Astrocyte (in vitro differentiated cells and primary cell): ENCODE measurements at regions not wholly inside any gene's neighbourhood (a gene's known extent, or its start where the extent isn't known, plus 50 kb on each side); places are given as distances from the start of the nearest gene placed in this dataset.

Experiments used
- DNase-seq: peaks from one replicate; pipeline ENCODE4 v3.0.0-alpha.2; 2010; ENCODE audit warnings: low read depth
- FAIRE-seq: peaks from 2 replicates; lab custom pipeline; 2011; peaks lifted over from hg19 to GRCh38; lab: Jason Lieb, UNC
- H2AFZ ChIP-seq: 2 replicates; pipeline ENCODE4 v1.6.0; 2012; ENCODE audit warnings: low read depth, low read length, inconsistent platforms
- H3K27ac ChIP-seq: 2 replicates; pipeline ENCODE4 v1.5.1; 2011; ENCODE audit warnings: low read depth, low read length, inconsistent platforms
- H3K27me3 ChIP-seq: 2 replicates; pipeline ENCODE4 v1.6.0; 2011; ENCODE audit warnings: low read length, inconsistent platforms; ENCODE audit not compliant: insufficient read depth
- H3K36me3 ChIP-seq: 2 replicates; pipeline ENCODE4 v1.5.1; 2011; ENCODE audit warnings: low read length, inconsistent platforms; ENCODE audit not compliant: insufficient read depth
- H3K4me1 ChIP-seq: 2 replicates; pipeline ENCODE4 v1.5.1; 2011; ENCODE audit warnings: low read length, inconsistent platforms; ENCODE audit not compliant: insufficient read depth
- H3K4me2 ChIP-seq: 2 replicates; pipeline ENCODE4 v1.6.0; 2012; ENCODE audit warnings: low read length, inconsistent platforms
- H3K4me3 ChIP-seq: 2 replicates; pipeline ENCODE4 v1.5.1; 2011; ENCODE audit warnings: low read depth, mild to moderate bottlenecking, low read length, inconsistent platforms; ENCODE audit not compliant: insufficient read depth
- H3K79me2 ChIP-seq: 2 replicates; pipeline ENCODE4 v1.6.0; 2012; ENCODE audit warnings: mild to moderate bottlenecking, low read length, inconsistent platforms; ENCODE audit not compliant: insufficient read depth
- H3K9ac ChIP-seq: 2 replicates; pipeline ENCODE4 v1.6.0; 2012; ENCODE audit warnings: mild to moderate bottlenecking, low read length, inconsistent platforms
- H3K9me3 ChIP-seq: 2 replicates; pipeline ENCODE4 v1.5.1; 2012; ENCODE audit warnings: low read depth, mild to moderate bottlenecking, low read length, inconsistent platforms; ENCODE audit not compliant: insufficient read depth
- H4K20me1 ChIP-seq: 2 replicates; pipeline ENCODE4 v1.6.0; 2012; ENCODE audit warnings: low read length, inconsistent platforms; ENCODE audit not compliant: insufficient read depth
- H3K27ac Mint-ChIP-seq: one replicate; pipeline ENCODE4 v1.8.0; 2021; ENCODE audit warnings: mild to moderate bottlenecking, mixed read lengths; ENCODE audit not compliant: unreplicated experiment
- H3K27me3 Mint-ChIP-seq: one replicate; pipeline ENCODE4 v1.8.0; 2021; ENCODE audit warnings: low read depth, mixed read lengths; ENCODE audit not compliant: unreplicated experiment
- H3K36me3 Mint-ChIP-seq: one replicate; pipeline ENCODE4 v1.8.0; 2021; ENCODE audit warnings: low read depth, mixed read lengths; ENCODE audit not compliant: unreplicated experiment
- H3K4me1 Mint-ChIP-seq: one replicate; pipeline ENCODE4 v1.8.0; 2021; ENCODE audit warnings: low read depth, mixed read lengths; ENCODE audit not compliant: unreplicated experiment
- H3K4me3 Mint-ChIP-seq: one replicate; pipeline ENCODE4 v1.8.0; 2021; ENCODE audit warnings: mild to moderate bottlenecking, moderate library complexity, mixed read lengths; ENCODE audit not compliant: unreplicated experiment
- H3K9me3 Mint-ChIP-seq: one replicate; pipeline ENCODE4 v1.8.0; 2021; ENCODE audit warnings: mild to moderate bottlenecking, mixed read lengths; ENCODE audit not compliant: unreplicated experiment
- CTCF ChIP-seq: IDR thresholded peaks from 2 replicates; pipeline ENCODE4 v1.5.1; 2011; ENCODE audit warnings: low read depth, mild to moderate bottlenecking, inconsistent platforms, low read length, moderate library complexity; ENCODE audit not compliant: insufficient read depth
- EZH2 ChIP-seq: IDR thresholded peaks from 2 replicates; pipeline ENCODE4 v1.6.1; 2012; ENCODE audit warnings: mild to moderate bottlenecking, low read length, inconsistent platforms; ENCODE audit not compliant: insufficient read depth

GRCh38 chr12:41907021-41907420 is 237.7 kb downstream of the GXYLT1 start:
- H3K9ac ChIP-seq, result no peak overlapping the region
- FAIRE-seq (no peak), DNase-seq (no peak)
- no peaks in the 10 kb centered on the region for H3K9me3 ChIP-seq
- H3K27me3 ChIP-seq, result no peaks in the 10 kb centered on the region
- TF ChIP-seq EZH2 (no peak), CTCF (no peak)
- no peak overlapping the region for H3K4me2 ChIP-seq
- H3K79me2 ChIP-seq, result no peaks in the 10 kb centered on the region
- no peak overlapping the region for H3K4me3 ChIP-seq
- Mint-ChIP-seq H3K27me3 (no peaks in the 10 kb centered on the region), H3K4me3 (no peak overlapping the region), H3K27ac (no peak overlapping the region), H3K4me1 (no peaks in the 10 kb centered on the region), H3K36me3 (no peaks in the 10 kb centered on the region), H3K9me3 (peaks cover 3% of the 10 kb centered on the region)
- no peaks in the 10 kb centered on the region for H3K4me1 ChIP-seq
- H4K20me1 ChIP-seq, result no peaks in the 10 kb centered on the region
- H3K36me3 ChIP-seq, result no peaks in the 10 kb centered on the region
- H3K27ac ChIP-seq, result no peak overlapping the region
- H2AFZ ChIP-seq, result no peak overlapping the region

- Histone ChIP-seq H3K9me3 (no peaks in the 10 kb centered on the region), H3K4me1 (no peaks in the 10 kb centered on the region), H3K36me3 (no peaks in the 10 kb centered on the region), H3K27ac (no peak overlapping the region), H4K20me1 (no peaks in the 10 kb centered on the region), H2AFZ (no peak overlapping the region), H3K9ac (no peak overlapping the region), H3K4me3 (no peak overlapping the region), H3K4me2 (no peak overlapping the region), H3K27me3 (no peaks in the 10 kb centered on the region), H3K79me2 (no peaks in the 10 kb centered on the region)
- H3K36me3 Mint-ChIP-seq, result no peaks in the 10 kb centered on the region
- no peak overlapping the region for H3K4me3 Mint-ChIP-seq
- H3K27ac Mint-ChIP-seq, result no peak overlapping the region
- FAIRE-seq (no peak), DNase-seq (no peak)
- TF ChIP-seq CTCF, result no peak
- TF ChIP-seq EZH2, result no peak
- H3K27me3 Mint-ChIP-seq, result no peaks in the 10 kb centered on the region
- H3K4me1 Mint-ChIP-seq, result no peaks in the 10 kb centered on the region
- peaks cover 3% of the 10 kb centered on the region for H3K9me3 Mint-ChIP-seq
These were observed 238.8 kb downstream of the GXYLT1 start for GRCh38 chr12:41905759-41906297.

- Histone ChIP-seq H3K9me3 (no peaks in the 10 kb centered on the region), H3K9ac (no peak overlapping the region), H3K36me3 (no peaks in the 10 kb centered on the region), H3K4me2 (no peak overlapping the region), H3K27me3 (no peaks in the 10 kb centered on the region), H2AFZ (no peak overlapping the region), H3K4me1 (no peaks in the 10 kb centered on the region), H3K27ac (no peak overlapping the region), H3K4me3 (no peak overlapping the region), H3K79me2 (no peaks in the 10 kb centered on the region), H4K20me1 (no peaks in the 10 kb centered on the region)
- no peaks in the 10 kb centered on the region for H3K27me3 Mint-ChIP-seq
- FAIRE-seq, result no peak
- H3K27ac Mint-ChIP-seq, result no peak overlapping the region
- H3K4me1 Mint-ChIP-seq, result no peaks in the 10 kb centered on the region
- H3K4me3 Mint-ChIP-seq, result no peak overlapping the region
- no peak for DNase-seq
- no peak for TF ChIP-seq CTCF
- TF ChIP-seq EZH2, result no peak
- H3K9me3 Mint-ChIP-seq, result peaks cover 3% of the 10 kb centered on the region
- no peaks in the 10 kb centered on the region for H3K36me3 Mint-ChIP-seq
These were observed 239.5 kb downstream of the GXYLT1 start for GRCh38 chr12:41905073-41905758.
